Kidney (tissue), 13 donors: ENCODE measurements at regions not wholly inside any gene's neighbourhood (a gene's known extent, or its start where the extent isn't known, plus 50 kb on each side); places are given as distances from the start of the nearest gene placed in this dataset.

Source experiments
- DNase-seq, 5 donors: peaks; one replicate each; pipeline ENCODE4 v3.0.0-alpha.2; 2013 to 2020
- FAIRE-seq: peaks from 2 replicates; lab custom pipeline; 2012; peaks lifted over from hg19 to GRCh38; lab: Jason Lieb, UNC
- H3K27ac ChIP-seq, 2 donors: one replicate each; pipeline ENCODE4 v1.7.0; 2013; ENCODE audit warnings: low read depth in 2 of 2, low read length in 2 of 2, inconsistent platforms in 1 of 2
- H3K27me3 ChIP-seq: one replicate; pipeline ENCODE4 v1.7.1; 2013; ENCODE audit warnings: low read length, inconsistent platforms; ENCODE audit not compliant: control insufficient read depth, insufficient read depth
- H3K36me3 ChIP-seq, 3 donors: one replicate each; pipeline versions ENCODE4 v1.7.0 to v1.7.1; 2013; ENCODE audit warnings: low read length in 3 of 3, control low read depth in 1 of 3, inconsistent platforms in 1 of 3; ENCODE audit not compliant: insufficient read depth in 3 of 3, control insufficient read depth in 2 of 3
- H3K4me1 ChIP-seq, 3 donors: one replicate each; pipeline versions ENCODE4 v1.7.0 to v1.7.1; 2013; ENCODE audit warnings: low read length in 3 of 3, inconsistent platforms in 1 of 3, low read depth in 1 of 3; ENCODE audit not compliant: control insufficient read depth in 2 of 3, insufficient read depth in 2 of 3
- H3K4me3 ChIP-seq, 3 donors: one replicate each; pipeline versions ENCODE4 v1.7.0 to v1.8.1; 2013; ENCODE audit warnings: low read length in 3 of 3, control low read depth in 1 of 3, inconsistent platforms in 1 of 3
- H3K9ac ChIP-seq, 3 donors: one replicate each; pipeline versions ENCODE4 v1.7.0 to v1.7.1; 2013; ENCODE audit warnings: low read length in 3 of 3, control low read depth in 1 of 3, inconsistent platforms in 1 of 3
- H3K9me3 ChIP-seq, 3 donors: one replicate each; pipeline versions ENCODE4 v1.7.0 to v1.7.1; 2013; ENCODE audit warnings: low read length in 3 of 3, control low read depth in 1 of 3, inconsistent platforms in 1 of 3; ENCODE audit not compliant: control insufficient read depth in 2 of 3, insufficient read depth in 1 of 3
- intact Hi-C: fragments of 100-400 bp; cut with DNase I; formaldehyde crosslinking; loops from one replicate; pipeline ENCODE4 v1.11.1; 2022
- TF ChIP-seq, protein P1 (sequence below): IDR thresholded peaks from 3 replicates; pipeline ENCODE4 v1.5.1; 2012; ENCODE audit warnings: mild to moderate bottlenecking, moderate library complexity, borderline replicate concordance; ENCODE audit not compliant: insufficient read depth; ENCODE audit errors: extremely low read depth
- donor health status: control.
- donor health status: control.
- donor health status: control.
- donor health status: control.
- donor health status: control.
- donor health status: DM: yes; HTN: yes; CAD: no.
- donor health status: Normal renal cell carcinoma (clear cell type).

DNA sequence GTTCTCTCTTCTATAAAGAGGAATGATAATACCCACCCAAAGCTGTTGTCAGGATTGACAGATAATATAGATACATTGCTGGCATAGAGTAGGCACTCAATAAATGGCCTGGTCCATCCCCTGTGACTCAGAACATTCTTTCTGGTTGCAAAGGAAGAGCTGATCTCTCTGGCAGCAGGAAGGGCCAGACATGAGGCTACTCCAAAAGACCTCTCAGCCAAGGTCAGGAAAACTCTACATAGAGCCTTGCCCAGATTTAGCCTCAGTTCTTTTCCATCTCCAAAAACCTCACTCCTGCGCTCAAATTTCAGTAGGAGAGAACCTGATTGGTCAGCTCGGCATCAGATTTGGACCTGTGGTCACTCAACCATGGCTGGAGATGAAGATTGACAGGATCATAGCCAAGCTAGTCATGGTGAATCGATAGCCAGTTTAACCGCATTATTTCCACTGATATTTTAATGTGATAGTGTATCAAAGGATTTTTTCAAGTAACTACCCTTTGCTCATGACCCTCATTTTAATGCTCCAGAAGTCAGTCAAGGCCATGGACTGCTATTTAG is 319.6 kb downstream of the DRD1 start:
- intact Hi-C loops, result no loop called here
- Histone ChIP-seq H3K27ac (no peak overlapping the region), H3K4me1 (no peaks in the 10 kb centered on the region), H3K9me3 (no peaks in the 10 kb centered on the region), H3K27me3 (no peaks in the 10 kb centered on the region), H3K36me3 (no peaks in the 10 kb centered on the region), H3K4me3 (no peak overlapping the region), H3K9ac (no peak overlapping the region)
- FAIRE-seq (no peak), DNase-seq (no peak)
- TF ChIP-seq, protein P1, sequence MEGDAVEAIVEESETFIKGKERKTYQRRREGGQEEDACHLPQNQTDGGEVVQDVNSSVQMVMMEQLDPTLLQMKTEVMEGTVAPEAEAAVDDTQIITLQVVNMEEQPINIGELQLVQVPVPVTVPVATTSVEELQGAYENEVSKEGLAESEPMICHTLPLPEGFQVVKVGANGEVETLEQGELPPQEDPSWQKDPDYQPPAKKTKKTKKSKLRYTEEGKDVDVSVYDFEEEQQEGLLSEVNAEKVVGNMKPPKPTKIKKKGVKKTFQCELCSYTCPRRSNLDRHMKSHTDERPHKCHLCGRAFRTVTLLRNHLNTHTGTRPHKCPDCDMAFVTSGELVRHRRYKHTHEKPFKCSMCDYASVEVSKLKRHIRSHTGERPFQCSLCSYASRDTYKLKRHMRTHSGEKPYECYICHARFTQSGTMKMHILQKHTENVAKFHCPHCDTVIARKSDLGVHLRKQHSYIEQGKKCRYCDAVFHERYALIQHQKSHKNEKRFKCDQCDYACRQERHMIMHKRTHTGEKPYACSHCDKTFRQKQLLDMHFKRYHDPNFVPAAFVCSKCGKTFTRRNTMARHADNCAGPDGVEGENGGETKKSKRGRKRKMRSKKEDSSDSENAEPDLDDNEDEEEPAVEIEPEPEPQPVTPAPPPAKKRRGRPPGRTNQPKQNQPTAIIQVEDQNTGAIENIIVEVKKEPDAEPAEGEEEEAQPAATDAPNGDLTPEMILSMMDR, result no peak

DNA sequence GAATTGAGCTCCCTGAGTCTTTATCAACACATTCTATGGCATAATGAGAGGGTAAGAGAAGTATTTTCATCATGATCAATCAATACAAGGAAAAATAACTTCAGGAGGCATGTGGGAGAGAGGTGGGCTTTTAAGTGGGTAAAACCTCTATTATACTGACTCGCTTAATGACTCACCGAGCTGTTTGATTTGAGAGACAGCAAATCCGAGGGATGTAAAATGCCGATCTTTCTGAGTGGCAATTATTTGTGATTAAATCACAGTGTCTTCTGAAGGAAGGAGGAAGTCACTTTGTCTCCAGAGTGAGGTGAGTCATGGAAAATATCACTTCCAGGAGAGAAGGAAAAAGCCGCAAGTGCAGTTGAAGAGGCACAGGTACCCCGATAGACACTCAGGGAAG is 320.4 kb downstream of the DRD1 start:
- no peak overlapping the region for H3K27ac ChIP-seq
- no peaks in the 10 kb centered on the region for H3K36me3 ChIP-seq
- H3K9ac ChIP-seq, result no peak overlapping the region
- H3K9me3 ChIP-seq, result no peaks in the 10 kb centered on the region
- intact Hi-C loops, result no loop called here
- no peak for DNase-seq
- no peaks in the 10 kb centered on the region for H3K4me1 ChIP-seq
- FAIRE-seq, result no peak
- H3K4me3 ChIP-seq, result no peak overlapping the region
- no peaks in the 10 kb centered on the region for H3K27me3 ChIP-seq
- TF ChIP-seq, protein P1, result no peak

DNA sequence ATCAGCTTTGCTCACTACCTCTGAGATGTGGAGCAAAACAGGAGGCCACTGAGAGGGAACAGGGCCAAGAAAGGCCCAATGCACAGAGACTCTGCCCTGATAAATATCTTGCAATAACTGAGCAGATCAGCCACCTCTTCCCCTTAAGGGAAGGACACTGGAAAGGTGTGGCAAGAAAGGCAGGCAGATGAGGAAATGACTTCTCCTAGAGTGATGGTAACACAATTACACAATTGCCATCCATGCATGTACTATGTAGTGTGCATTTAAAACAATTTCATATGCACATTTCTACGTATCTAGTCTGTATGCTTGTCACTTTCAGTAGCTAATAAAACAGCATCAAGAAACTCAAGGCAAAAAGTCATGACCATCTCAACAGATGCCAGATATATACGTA is 322.5 kb downstream of the DRD1 start:
- intact Hi-C loops, result no loop called here
- TF ChIP-seq, protein P1, result no peak
- H3K9ac ChIP-seq, result no peak overlapping the region

DNA sequence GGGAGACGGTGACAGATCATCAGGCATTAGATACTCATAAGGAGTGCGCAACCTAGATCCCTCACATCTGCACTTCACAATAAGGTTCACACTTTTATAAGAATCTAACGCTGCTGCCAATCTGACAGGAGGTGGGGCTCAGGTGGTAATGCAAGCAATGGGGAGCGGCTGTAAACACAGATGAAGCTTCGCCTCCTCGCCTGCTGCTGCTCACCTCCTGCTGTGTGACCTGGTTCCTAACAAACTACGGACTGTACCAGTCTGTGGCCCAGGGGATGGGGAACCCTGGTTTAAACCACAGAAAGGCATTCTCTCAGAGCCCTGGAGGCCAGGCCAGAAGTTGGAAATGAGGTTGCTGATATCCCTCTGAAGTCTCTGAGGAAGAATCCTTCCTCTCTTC is 323.6 kb downstream of the DRD1 start:
- H3K4me1 ChIP-seq, result no peaks in the 10 kb centered on the region
- no peaks in the 10 kb centered on the region for H3K27me3 ChIP-seq
- DNase-seq (no peak), FAIRE-seq (no peak)
- H3K36me3 ChIP-seq, result no peaks in the 10 kb centered on the region
- no peaks in the 10 kb centered on the region for H3K9me3 ChIP-seq
- no peak overlapping the region for H3K9ac ChIP-seq
- TF ChIP-seq, protein P1, result no peak
- no peak overlapping the region for H3K4me3 ChIP-seq
- no peak overlapping the region for H3K27ac ChIP-seq
- intact Hi-C loops, result no loop called here

More for the DNA sequence above, 322.5 kb downstream of the DRD1 start:
- no peak for DNase-seq
- no peak overlapping the region for H3K27ac ChIP-seq
- no peaks in the 10 kb centered on the region for H3K27me3 ChIP-seq
- no peak for FAIRE-seq
- H3K4me3 ChIP-seq, result no peak overlapping the region
- H3K9me3 ChIP-seq, result no peaks in the 10 kb centered on the region
- no peaks in the 10 kb centered on the region for H3K36me3 ChIP-seq
- H3K4me1 ChIP-seq, result no peaks in the 10 kb centered on the region
